ENCODE measurements at regions not wholly inside any gene's neighbourhood (a gene's known extent, or its start where the extent isn't known, plus 50 kb on each side); places are given as distances from the start of the nearest gene placed in this dataset.

DNA sequence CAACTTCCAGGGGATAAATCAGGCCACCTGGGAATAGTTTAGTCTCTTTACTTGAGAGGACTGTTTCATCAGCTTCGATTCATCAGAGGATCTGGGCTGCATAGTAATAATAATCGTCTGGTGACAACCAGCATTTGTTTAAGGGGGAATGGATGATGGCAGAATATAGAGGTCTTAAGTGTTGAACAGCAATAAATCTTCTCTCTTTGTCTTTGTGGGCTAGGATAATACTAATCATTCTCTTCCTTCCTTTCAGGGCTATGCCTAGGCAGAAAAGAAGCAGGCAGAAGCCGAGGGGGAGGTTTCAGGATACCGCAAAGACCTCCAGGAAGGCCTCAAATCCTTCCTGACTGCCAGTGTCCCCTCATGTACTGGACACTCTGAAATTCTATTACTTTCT is 150.4 kb upstream of the GAREM1 start:
- DNase-seq, result no peak

DNA sequence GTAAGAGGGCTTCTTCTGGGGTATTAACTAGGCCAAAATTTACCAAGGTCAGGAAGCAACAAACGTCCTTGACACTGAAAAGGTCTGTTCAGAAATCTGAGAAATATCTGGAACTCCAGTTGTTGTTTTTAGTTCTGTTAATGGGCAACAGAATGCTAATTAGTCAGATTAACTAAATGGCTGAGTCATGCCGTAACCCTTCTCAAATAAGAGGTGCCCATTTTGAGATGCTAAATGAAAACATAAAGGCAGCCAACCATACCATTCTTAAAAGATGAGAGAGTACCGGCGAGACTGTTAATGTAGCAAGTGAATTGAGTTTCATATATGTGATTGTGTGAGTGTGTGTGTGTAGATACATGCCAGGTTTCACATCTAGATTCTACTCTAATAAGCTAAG is 147.9 kb upstream of the GAREM1 start:
- DNase-seq, result no peak

DNA sequence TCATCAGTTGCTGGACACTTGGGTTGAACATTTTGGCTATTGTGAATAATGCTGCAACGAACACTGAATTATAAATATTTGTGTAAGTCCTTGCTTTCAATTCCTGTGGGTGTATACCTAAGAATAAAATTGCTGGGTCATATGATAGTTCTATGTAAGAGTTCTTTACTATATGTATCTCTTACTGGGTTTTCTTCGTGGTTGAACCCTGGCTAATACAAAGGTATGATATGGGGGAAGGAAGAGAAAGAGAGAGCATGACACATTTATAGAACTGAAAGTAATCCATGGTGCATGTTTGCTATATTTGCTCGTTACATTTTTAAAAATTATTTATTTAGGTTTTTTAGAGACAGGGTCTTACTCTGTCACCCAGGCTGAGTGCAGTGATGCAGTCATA is 143.1 kb upstream of the GAREM1 start:
- no peak for DNase-seq

DNA sequence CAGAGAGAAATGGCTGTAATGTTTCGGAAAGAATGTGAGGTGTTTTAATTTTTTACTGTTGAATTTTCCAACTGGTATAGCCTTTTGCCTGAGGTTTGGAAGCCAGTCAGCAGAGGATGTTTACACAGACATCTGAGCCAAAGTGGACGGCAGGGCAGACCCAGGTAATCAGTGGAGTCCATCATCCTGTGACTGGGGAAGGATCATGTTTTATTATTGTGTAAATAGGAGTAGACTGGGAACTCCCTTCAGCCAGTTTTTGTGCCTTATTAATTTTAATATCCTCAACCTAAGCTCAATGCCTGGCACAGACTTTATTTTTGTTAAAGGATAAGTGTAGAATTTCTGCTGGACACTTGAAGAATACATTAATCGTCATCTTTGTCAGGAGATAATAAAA is 142.0 kb upstream of the GAREM1 start:
- no peak for DNase-seq

DNA sequence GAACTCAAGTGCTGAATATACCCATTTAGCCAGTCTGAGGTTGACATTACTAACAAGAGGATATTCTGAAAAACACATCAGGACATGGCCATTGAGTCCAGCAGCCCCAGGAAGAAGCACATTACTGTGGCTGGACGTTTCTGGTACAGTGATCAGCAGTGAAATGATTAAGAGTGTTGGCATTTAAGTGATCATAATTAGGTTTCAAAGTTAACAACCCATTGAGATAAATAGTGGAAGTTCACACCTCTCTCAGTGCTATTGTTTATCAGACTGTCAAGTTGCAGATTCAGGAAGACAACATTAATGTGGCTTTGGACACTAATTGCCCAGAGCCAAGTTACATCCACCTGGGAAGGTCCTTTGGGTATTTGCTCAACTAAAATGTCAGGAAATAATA is 139.5 kb upstream of the GAREM1 start:
- no peak for DNase-seq

DNA sequence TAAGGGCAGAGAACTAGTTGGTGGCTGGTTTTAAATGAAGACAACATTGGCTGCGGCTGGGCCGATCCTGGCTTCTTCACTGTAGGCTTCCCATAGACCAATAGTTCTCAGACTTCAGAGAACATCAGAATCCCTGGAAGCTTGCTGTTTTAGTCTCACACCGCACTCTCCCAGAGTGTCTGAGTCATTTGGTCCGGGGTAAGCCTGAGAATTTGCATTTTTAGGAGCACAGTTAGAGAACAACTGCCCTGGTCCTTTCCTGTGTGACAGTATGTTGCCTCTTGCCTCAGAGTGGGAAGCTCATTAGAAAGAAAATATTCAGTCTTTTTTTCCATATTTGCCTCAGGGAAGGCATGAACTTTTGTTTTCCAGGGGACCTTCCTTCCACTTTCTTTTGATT is 137.1 kb upstream of the GAREM1 start:
- DNase-seq, result no peak

DNA sequence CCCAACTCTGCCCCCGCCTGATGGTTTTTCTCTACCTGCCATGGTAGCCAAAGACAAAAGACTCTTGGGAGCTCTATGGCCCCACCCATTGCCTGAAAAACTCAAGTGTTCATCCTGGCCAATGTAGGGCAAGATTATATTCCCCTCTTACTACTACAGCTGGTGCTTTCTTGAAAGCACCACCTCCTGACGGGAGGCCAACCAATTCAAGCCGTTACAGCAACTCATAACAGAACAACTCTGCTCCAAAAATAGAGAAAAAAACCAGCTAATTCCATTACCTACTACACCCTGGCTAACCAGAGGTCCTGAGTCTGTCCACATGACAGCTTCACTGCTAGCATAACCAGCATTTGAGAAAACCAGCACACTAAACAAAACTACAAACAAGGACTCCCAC is 127.5 kb upstream of the GAREM1 start:
- no peak for DNase-seq

DNA sequence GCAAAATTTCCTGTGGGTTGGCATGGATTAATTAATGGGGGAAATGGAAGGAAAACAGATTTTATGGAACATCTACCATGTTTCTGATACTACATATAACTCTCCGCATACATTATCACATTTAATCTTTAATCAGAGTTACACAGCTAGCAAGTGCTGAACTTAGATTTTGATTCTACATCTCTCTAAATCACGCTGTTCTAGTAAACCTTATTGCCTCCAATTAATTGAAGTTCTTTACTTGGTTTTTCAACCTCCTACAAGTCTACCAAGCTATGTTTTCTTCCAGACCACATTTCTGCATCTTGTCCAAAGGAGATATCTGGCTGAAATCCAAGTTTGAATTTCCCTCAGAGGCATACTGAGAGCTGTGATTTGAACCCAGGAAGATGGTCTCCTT is 125.8 kb upstream of the GAREM1 start:
- no peak for DNase-seq

DNA sequence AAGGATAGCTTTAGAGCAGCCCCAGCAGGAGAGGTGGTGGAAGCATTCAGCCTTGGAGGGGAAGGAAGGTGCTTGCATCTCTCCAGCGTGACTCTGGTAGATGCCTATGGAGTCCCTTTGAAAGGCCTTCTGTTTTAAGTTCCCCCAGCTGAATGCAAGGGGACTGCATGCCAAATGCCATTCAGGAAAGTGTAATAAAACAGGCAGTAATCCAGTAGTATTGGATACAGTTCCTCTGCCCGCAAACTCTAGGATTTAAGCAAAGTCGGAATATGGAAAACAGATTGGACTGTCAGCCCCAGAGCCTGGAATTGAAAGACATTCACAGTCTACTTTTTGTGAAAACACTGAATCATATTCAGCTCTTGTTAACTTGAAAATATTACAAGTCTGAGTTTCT is 125.2 kb upstream of the GAREM1 start:
- DNase-seq, result no peak

DNA sequence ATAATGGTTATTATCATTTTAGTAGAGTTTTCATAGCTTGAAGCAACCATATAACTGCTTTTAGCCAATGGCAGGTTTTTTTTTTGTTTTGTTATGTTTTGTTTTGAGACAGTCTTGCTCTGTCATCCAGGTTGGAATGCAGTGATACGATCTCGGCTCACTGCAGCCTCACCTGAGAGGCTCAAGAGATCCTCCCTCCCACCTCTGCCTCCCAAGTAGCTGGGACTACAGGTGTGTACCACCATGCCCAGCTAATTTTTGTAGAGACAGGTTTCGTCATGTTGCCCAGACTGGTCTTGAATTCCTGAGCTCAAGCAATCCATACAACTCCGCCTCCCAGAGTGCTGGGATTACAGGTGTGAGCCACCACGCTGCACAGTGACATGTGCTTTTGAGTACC is 117.5 kb upstream of the GAREM1 start:
- DNase-seq, result no peak

DNA sequence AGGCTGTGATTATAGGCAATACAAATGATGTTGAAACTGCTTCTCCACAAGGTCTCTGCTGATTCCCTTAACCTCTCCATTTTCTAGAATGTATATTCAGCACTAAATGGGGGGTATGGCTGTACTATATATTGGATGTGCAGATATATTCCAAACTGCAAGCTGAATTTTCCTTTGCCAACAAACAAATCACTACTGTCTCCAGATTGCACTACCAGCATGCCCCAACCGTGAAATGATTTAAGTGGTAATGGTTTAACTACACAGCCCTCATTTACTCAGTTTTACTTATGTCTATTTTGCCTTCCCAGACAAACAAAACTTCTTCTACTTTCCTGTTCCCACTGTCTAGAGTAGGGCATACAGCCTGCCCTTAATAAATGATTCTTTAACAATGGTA is 112.7 kb upstream of the GAREM1 start:
- no peak for DNase-seq

DNA sequence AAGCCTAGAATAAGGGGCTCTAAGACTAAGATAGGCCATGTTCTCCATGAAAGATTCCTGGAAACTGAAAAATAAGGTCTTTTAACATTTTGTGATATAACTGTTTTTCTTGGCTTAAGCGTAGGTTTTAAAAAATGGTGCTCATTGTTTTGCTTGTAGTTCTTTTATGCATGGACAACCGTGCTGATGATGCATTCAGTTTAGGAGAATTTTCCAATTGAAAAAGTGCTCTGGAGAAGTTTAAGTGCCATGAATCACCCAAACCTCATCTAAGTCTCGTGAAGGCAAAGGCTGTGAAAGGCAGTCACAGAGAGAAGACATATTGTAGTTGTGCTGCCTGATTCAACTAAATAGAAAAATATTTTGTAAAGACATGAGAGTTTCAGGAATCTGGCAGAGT is 111.8 kb upstream of the GAREM1 start:
- no peak for DNase-seq

DNA sequence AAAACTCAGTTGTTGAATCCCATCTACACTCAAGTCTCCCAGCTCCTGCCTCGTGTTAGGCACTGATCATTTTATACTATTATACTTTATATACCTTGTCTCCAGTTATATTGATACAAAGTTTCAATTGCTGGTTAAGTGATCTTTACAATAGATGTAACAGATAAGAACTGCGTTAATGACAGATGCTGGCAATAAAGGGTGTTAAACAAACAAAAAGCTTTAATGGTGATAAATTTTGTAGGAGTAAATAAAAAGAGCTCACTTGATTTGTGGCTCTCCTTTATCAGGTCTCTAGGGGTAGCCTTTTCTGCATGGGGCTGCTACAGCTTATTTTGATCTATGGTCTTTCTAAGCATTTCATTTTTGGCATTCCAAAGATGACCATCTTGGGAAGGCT is 106.9 kb upstream of the GAREM1 start:
- DNase-seq, result no peak

DNA sequence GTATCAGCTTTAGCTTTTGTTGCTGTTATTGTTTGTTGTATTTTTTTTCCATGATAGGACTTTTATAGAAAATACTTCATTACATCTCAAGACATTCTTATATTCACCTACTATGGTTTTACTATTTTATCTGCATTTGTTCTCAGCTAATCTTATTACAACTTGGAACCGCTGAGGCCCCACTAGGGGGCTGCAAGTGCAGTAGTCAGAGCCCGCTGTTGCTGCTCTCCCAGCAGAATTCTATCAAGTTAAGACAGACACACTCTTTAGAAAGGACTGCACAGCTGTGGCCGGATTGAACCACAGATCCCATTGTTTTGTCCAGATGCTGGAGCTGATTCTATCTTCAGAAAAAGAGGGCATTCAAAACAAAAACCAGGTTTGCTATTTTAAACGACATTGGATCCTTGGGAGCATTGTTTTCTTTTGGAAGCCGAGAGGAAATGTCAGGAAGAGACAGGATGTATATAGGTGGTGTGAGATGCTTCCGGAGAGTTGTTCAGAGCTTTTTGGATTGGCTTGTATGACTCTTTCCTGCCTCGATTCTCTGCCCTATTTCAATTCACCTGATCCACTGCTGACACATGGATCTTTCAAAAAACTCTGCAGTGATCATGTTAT is 105.7 kb upstream of the GAREM1 start:
- DNase-seq, result no peak

DNA sequence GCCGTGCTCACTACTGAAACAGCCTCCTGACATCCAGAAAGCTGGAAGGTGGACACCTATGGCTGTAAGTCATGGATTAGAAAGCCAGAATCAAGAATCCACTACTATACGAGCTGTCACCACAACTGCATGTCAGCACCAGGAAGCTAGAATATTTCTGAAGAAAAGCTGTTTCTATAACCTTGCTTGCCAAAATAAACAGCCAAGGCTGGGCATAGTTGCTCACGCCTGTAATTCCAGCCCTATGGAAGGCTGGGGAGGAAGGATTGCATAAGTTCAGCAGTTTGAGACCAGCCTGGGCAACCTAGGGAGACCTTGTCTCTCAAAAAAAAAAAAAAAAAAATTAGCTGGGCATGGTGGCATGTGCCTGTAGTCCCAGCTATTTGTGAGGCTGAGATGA is 96.3 kb upstream of the GAREM1 start:
- DNase-seq, result no peak

DNA sequence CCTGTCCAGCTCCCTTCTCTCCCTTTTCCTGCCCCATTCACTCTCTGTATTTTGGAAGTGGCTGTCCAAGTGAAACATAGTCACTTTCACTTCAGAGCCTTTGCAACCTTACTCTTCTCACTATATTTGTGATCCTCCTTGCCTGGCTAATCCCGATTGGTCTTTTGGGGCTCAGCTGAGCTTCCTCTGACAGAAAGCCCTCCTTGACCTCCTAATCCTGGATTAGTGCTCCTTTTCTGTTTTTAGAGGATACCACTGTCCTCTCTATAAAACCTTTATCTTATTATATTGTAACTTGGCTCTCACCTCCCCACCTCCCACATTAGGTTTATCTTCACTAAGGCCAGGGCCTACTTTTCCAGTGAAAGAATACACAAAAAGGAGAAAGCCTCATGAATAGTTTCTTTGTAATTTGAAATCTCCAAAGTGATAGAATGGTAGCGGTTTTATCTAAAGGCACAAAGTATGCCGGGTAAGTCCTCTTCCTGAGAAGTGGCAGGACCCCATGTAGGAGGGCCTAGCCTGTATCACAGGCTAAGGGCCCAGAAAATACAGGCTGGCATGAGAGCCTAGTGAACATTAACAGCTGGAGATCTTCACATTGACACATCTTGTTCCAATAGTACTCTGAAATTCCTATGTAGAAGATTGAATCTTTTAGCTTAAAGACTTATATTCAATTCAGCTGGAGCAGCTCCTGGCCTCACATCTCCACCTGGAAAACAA is 83.1 kb upstream of the GAREM1 start:
- no peak for DNase-seq

DNA sequence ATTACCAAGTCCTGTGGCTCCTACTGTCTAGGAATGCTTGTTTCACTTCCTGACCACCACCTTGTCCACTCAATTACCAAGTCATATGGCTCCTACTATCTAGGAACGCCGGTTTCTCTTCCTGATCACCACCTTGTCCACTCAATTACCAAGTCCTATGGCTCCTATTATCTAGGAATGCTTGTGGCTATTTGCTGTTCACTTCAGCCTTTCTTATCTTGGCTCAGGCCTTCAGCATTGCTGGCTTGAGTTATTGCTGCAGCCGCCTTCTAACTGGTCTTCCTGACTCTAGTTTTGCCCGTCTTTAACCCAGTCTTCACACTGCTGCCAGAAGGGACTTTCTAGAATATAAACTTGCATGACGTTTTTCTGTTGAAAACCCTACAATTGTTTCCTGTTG is 82.5 kb upstream of the GAREM1 start:
- DNase-seq, result no peak

DNA sequence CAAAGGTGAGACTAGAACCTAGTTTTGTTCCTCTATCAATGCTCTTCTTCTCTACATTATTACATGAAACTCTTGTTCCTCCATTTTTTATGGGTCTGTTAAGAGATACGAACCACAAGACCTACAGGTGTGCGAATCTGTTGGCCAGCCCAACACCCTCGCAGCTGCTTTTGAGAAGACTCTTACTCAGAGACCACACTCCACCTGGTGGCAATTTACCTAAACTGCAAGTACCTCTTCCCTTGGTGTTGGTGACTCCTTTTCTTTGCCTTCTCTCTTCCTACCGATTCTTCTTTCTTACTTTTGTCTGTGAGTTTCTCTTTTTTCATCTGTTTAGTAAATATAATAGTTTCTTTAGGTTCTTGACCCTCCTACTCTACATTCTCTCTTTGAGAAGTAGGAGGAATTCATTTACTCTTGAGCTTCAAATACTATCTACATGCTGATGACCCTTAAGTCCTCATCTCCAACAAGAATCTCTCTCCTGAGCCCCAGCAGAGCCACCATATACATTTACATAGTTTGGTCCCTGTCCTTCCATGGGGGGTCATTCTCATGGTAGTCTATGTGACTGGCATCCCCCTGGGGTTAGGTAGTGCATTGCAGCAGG is 81.8 kb upstream of the GAREM1 start:
- peak; percentile 35 to 54 for DNase-seq

DNA sequence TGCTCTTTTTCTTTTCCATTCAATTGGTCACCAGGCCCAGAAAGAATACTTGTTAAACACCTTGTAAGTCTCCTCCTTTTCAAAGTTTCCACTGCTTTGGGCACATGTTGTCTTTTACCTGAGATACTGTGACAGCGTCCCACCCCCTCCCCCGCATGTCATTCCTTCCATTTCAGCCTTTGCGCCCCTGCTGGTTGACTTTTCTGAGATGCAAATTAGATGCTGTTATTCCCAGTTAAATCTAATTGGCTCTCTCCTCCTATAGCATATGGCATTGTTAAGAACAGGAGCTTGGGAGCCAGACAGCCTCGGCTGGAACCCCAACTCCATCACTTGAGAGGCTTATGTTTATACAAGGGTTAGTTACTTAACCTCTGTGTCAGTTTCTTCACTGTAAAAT is 80.3 kb upstream of the GAREM1 start:
- no peak for DNase-seq

DNA sequence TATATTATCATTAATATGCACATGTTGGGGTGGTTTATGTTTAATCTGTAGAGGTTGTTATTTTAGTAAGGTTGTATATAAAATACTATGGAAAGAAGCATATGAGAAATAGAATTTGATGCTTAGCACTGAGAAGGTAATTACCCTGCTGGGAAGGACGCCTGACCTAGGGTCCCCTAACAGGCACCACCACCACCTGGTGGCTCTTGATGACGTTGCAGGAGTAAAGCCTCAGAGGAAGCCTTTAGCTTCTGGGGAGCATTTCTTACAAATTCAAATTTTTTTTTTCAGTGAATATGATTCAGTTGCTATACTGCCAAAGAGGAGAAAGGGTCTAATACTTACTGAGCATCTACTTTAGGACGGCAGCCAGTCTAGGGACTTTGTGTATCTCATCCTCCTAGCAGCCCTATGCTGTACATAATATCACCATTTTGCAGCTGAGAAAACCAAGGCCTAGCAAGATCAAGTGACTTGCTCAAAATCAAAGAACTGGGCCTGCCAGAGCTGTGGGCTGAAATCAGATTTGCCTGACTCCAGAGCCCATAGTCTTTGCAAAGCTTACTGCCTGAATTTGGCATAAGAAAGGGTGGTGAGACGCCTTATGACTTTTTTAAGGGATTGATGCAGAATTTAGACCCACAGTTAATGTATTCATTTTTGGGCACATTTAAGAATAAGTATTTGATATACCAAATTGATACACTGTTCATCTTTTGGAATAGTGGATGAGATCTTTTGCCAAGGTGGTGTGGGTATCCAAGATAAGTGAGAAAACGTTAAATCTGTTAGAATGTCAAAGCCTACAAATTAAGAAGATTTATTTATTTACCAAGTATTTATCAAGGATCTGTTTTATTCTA is 78.8 kb upstream of the GAREM1 start:
- DNase-seq, result peak; percentile 10 to 18

DNA sequence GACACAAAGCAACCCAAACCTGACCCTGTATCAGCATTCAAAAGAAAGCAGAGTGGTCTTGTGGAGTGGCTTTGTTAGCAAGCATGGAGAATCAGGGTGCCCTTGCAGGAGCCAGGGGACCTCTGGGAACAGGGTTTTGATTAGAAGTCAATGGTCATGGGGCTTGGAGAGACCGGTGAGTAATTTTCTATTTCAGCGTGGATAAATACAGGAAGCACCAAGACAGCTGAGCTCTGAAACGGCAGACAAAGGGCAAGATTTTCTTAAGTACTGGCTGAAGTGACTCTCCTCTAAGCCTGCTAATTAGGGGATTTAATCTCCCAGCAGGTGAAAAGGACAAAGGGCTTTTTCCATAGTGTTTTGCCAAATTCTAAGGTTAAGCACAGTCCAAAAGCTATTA is 78.0 kb upstream of the GAREM1 start:
- DNase-seq, result no peak

DNA sequence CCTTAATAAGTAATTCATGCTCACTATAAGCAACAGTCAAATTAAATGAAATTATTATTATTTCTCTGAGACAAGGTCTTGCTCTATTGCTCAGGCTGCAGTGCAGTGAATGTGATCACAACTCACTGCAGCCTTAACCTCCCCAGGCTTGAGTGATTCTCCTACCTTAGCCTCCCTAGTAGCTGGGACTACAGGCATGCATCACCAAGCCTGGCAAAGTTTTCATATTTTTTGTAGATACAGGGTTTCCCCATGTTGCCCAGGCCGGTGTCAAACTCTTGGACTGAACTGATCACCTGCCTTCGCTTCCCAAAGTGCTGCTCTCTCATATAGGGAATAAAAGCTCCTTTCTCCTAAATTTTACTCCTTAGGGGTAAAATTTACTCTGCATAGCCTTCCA is 74.9 kb upstream of the GAREM1 start:
- DNase-seq, result no peak

DNA sequence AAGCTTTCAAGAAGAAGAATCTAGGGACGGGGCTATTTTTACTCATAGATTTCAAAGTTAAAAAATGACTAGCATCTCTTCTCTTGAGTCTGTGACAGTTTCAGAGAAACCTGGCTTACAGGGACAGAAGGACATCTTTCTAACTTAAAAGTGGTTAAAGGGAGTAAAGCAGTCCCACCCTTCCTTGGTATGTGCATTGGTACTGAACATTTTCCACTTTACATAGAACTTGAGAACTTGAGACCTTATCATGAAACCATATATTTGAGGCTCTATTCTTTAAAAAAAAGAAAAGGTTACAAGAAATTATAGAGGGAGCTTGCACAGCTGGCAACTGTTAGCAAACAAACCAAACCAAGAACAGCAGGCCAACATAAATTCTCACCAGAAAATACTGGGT is 73.4 kb upstream of the GAREM1 start:
- DNase-seq, result no peak
